ENCODE measurements at regions not wholly inside any gene's neighbourhood (a gene's known extent, or its start where the extent isn't known, plus 50 kb on each side); places are given as distances from the start of the nearest gene placed in this dataset.

DNA sequence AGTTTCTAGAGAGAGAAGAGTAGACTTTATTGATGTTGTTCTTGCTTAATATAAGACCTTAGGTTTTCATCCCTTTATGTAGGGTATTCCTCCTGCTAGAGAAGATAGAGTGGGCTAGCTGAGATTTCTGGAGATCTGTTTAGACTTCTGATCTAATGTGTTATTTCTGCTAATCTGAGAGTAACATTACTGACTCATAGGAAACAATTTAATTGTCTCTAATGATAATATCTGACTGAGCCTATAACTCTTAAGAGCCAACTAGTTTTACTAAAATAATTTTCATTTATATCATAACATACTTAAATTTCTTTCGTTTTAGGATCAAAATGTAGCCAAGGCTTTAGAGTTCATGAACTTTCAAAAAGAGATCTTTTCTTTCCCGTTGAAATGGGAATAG lies 618.7 kb upstream of the ZEB2 start:
- no peak for DNase-seq (ENCODE audit: low spot score)

DNA sequence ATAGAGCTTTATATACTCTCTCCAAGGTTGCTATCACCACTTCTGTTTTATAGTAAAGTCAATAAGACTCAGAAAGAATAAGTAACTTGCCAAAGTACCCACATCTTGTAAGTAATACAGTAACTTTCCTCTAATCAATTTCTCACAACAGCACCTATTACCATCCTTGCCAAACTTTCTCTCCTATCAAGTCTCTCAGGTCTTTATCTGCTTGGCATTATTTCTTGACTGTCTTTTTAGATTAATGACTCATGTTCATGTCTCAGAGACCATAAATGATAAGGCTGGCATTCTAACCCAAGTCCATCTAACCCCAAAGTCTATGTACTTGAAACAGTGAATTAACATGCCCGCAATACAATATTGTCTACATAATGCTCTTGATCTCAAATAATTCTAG lies 618.0 kb upstream of the ZEB2 start:
- DNase-seq (ENCODE audit: low spot score): no peak

DNA sequence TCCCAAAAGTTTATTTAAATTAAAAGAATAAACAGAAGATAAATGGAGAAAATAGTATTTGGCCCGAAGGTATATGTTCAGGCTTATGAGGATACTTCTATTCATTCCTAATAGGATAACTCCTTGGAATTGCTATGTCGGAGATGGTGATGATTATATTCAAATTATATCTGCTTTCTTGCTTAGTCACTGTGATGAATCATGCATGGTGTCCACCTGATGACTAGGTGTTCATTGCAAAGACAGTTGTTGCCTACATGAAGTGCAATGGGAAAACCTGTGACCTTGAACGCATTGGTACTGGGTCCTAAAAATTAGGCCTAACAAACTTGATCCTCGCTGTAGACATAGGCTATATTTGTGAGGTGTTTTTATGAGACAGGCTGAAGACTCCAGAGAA lies 617.3 kb upstream of the ZEB2 start:
- DNase-seq (ENCODE audit: low spot score): peak; percentile 1

DNA sequence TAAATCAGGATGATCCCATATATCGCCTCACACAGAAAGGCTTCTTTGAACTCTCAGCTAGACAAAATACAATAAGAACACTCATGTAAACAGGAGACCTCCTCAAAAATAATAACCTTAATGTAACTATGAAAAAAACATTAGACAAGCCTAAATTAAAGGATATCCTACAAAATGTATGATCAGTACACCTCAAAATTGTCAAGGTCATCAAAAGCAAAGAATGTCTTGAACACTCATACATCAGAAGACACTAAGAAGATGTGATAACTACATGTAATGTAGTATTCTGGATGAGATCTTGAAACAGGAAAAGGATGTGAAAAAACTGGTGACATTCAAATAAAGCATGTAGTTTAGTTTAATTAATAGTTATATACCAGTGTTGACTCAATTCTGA lies 616.8 kb upstream of the ZEB2 start:
- no peak for DNase-seq (ENCODE audit: low spot score)

DNA sequence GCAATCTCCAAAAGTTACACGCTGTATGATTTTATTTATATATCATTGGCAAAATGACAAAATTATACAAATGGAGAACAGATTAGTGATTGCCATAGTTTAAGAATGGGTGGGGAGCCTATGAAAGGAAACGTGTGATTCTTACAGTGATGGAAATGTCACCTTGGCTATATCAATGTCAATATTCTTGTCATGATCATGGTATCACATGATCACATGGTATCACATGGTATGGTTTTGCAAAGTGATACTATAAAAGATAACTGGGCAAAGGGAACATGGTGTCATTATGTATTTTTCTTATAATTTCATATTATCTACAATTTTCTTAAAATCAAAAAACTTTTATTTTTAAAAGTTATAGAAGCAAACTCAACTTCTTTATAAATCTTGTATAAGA lies 606.2 kb upstream of the ZEB2 start:
- no peak for DNase-seq (ENCODE audit: low spot score)

DNA sequence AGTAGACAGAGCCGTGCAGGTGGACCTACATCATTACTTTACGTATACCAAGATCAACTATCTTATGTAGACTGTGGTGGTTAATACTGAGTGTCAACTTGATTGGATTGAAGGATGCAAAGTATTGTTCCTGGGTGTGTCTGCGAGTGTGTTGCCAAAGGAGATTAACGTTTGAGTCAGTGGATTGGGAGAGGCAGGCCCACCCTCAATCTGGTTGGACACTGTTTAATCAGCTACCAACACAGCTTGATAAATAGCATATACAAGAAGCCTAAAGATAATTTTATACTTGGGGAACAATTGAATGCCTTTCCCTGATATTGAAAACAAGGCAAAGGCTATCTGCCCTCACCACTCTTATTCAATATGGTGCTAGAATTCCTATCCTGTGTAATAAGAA lies 604.2 kb upstream of the ZEB2 start:
- DNase-seq (ENCODE audit: low spot score): no peak

DNA sequence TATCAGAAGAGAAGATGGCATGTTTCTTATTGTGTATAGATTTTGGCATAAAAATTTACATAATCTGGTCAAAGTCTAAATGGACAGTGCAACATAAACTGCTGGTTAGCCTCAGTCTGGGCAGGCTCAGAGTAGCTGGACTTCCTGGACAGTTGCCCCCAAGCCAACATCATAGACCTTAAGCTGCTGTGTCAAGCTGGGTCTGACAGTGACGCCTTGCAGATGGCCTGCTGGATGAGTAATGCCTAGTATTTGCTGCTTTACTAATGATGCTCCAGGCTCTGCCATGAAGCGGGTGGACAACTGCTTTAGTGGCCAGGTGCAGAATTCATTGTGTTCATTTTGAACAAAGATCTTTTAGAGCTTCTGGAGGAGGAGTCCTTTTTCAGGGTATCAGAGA lies 603.7 kb upstream of the ZEB2 start:
- DNase-seq (ENCODE audit: low spot score): no peak

DNA sequence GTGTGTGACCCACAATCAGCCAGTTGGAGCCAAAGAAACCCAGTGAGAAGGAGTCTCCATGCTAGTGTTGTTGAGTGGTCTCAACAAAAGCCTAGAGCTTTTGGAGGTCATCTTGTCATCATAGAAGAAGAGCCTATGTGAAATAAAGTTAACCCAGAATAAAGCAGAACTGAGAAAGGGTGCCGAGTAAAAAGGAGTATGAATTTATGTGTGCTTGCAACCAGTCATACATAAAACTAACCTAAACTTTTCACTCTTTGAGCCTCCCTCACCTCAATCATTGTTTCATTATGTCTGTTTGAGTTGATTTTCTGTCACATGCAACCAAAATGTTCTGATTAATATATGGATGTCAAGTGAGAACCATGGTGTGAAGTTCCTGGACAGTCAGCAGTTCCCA lies 599.3 kb upstream of the ZEB2 start:
- no peak for DNase-seq (ENCODE audit: low spot score)

DNA sequence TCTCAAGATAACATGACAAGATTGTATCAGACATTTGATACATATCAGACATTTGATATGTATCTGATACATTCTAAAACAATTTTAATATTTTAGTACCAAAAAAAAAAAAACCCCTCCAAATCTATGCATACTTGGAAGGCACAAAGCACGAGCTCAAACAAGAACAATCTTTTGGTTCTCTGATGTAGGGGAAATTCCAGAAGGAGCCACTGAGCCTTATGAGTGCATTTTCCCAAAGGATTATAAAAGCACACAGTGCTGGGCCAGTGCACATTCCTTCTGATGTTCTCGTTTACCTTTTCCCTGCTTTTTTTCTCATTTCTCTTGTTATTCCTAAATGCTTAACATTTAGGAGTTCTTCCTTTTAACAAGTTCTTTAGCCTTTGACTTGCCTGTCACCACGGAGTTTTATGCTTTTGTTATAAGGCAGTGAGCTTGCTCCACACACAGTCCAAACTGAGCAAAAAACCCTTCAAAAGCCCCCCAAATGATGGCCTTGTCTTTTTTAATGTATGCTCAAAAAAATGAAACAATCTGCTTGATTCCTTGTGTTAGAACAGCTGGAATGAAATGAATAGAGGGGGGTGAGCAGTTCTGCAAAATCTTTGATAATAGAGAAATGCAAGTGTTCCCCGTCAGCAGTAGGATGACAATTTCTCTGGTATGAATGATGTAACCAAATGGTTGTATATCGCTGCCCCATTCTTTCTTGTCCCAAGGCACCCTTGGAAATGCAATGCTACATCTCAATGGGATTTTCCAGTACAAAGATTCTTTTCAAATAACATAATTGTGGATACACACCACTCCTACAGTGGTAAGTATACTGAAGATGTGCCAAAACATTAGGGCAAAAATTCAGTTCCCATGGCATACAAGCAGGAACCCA lies 597.2 kb upstream of the ZEB2 start:
- no peak for DNase-seq (ENCODE audit: low spot score)

DNA sequence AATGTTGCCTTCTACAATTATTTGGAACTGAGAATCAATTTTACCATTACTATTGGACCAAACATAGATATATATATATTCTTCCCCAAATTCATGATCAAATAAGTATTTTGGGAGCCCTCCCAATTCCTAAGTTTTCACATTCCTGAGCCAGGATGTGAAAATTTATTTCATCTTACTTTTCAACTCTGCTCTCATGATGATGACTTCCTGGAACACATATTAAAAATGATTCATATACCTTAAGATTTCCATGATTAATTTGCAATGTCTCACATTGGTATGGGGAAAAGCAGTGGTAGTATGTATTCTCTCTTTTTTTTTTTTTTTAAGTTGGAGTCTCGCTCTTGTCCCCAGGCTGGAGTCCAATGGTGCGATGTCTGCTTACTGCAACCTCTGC lies 596.1 kb upstream of the ZEB2 start:
- no peak for DNase-seq (ENCODE audit: low spot score)

DNA sequence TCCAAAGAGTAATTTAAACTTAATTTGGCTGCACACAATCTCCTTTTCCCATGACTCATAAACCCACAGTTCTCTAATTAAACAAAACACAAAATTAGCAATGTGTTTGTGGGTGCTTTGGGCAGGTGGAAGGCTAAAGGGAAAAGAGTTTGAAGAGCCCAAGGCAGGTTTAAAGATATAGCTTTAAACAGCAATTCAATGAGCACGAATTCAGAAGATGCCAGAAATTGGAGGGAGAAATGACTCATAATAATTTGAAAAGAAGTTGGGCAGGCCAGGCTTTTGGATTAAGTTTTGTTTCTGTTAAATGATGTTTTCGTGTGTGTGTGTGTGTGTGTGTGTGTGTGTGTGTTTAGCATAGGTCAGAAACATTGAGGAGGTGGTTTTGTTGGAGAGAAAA lies 594.8 kb upstream of the ZEB2 start:
- no peak for DNase-seq (ENCODE audit: low spot score)

DNA sequence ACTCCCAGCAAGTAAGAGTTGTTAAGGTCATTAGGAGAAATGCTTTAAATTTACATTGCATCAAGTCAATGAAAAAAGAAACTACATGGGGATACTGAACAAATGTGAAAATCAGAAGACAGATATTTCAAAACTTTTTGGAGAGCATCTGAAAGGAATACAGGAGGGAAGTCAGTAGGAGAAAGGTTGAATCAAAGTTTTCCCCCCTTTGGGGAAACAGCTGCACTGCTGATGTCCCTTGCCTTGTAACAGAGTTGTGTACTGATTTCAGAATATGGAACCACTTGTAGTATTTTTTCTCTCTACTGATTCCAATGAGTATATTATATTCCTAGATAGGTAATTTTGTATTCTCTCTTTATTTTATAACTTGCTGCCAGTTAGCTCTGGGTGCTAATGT lies 592.5 kb upstream of the ZEB2 start:
- no peak for DNase-seq (ENCODE audit: low spot score)

DNA sequence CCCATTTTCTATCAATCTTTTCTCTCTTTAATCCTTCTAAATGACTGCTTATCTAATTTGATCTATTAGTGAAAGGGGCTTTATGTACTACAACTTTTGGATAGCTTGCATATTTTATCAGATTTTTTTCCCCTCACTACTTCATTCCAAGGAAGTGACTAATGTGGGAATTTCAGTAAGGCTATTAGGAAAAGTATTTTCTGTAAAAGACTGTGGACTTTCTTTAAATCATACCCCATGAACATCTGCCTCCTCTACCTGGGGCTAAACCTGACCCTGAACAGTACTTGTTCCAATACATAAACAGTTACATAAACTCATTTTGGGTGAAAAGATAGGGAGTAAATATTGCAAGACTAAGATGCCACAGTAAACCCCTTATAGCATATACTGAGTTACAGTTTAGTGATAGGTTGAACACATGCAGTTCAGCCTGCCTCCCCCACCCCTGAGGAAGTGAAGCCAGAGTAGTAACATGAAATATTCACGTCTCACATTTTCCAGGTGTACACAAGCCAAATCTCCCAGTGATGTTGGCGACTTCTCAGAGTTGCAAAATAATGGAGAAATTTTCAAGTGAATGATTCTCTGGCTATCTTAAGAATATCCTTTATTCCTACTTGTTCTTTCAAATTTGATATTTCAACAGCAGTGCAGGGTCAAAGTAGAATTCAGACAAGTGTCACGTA lies 590.9 kb upstream of the ZEB2 start:
- DNase-seq (ENCODE audit: low spot score): no peak

DNA sequence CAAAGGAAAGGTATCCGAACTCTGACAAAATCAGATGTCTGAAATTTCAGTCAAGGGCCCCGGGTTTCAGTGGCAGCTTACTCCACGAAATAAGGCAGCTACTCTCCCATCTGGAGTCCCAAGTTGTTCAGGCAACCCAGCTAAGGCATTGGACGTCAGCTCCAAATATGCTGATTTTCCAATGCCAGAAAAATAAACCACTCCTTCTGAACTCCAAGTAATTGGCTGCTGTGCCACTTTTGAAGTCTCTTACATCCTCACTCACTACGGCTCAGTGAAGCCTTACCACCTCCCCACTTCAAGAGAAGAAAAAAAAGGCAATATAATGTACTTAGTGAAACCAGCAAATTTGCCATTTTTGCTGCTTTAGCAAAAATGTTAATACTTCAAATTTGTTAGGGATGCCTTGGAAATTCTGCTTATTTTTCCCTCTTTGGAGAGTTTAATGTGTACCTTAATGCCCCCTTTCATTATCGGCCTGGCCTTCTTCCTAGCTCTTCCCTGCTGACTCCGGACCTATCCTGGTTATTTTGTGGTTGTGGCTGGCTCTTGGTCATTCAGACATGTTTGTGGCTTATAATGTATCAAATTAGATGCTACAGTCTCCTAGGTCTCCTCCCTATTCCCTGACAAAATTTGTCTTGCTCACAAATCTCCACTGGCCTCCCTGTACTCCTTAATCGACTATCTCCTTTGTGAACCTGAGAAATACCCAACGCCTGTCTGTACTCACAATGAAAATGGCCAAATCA lies 589.2 kb upstream of the ZEB2 start:
- no peak for DNase-seq (ENCODE audit: low spot score)

DNA sequence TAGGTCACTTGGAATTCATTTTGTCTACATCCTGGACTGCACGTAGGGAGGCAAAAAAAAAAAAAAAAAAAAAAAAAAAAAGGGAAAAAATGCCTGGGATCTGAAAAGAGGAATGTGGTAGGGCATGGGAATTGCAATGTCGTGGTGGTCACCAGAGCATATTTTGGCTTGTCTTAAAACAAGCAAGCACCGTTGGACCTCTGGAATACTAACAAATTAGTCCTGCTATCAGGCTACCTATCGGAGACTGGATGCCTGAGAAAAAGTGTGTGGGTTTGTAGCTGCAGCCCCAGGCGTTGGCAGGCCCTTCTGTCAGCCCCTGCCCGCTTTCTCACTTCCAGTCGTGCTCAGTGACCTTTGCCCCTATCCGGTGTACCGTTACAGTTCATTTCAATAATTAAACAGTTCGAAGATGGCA lies 588.5 kb upstream of the ZEB2 start:
- no peak for DNase-seq (ENCODE audit: low spot score)

DNA sequence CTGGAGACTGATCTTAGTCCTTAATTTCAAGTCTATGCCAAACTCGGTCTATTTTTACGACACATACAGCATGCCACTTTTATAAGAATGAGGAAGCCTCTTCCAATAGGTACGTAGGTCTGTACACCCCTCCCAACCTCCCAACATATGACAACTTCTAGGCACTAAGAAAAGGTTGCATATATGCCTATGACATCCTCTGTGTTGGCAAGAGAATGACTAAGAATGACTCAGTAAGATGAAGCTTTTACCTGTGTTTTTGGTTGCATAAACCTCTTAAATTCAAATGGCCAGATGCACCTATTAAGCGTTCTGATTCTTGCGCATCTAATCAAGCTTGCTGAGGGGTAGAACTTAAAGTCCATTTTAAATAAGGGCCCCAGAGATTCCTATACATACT lies 586.4 kb upstream of the ZEB2 start:
- DNase-seq (ENCODE audit: low spot score): no peak

DNA sequence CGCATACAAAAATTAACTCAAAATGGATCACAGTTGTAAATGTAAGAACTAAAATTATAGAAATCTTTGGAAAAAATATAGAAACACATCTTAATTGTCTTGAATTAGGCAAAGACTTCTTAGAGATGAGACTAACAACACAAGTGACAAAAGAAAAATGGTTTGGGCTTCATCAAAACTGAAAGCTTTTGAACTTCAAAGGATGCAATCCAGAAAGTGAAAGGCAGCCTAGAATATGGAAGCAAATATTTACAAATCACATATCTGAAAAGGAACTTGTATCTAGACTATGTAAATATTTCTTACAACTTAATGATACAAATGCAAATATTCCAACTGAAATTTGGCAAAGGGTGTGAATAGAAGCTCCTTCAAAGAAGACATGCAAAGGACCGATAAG lies 582.8 kb upstream of the ZEB2 start:
- DNase-seq (ENCODE audit: low spot score): no peak

DNA sequence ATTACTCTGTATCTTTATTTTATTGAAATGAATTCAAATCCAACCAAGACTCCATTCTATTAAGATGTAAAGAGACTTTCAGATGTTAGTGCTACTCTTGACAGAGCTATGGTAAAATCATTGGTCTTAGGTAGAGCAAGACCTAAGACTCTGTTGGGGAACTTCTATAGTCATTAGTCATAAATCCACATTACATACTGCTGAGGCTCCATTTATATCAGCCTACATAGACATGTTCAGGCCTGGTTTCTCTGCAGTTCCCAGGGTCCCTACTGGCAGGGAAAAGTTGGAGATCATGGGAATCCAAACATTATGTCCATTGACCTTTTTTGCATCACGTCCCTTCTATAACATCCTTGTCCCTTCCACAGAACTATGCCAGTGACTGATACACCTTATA lies 580.4 kb upstream of the ZEB2 start:
- DNase-seq (ENCODE audit: low spot score): no peak

DNA sequence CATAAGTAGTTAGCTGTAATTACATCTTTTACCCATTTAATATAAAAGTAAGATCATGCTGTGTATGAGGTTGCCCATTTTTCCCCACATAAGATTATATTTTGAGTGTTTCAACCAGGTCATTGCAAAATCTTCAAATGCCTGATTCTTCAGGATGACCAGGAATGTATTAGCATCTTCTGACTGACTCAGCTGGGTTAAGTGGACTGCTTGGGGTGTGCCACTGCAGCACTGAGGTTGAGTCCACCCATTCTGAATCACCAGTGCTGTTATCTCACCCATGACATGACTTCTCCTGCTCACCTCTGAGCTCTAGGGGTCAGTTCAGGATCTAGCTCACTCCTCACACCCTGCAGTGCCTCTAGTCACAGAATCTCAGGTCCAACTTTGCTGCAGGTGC lies 576.7 kb upstream of the ZEB2 start:
- DNase-seq (ENCODE audit: low spot score): no peak

DNA sequence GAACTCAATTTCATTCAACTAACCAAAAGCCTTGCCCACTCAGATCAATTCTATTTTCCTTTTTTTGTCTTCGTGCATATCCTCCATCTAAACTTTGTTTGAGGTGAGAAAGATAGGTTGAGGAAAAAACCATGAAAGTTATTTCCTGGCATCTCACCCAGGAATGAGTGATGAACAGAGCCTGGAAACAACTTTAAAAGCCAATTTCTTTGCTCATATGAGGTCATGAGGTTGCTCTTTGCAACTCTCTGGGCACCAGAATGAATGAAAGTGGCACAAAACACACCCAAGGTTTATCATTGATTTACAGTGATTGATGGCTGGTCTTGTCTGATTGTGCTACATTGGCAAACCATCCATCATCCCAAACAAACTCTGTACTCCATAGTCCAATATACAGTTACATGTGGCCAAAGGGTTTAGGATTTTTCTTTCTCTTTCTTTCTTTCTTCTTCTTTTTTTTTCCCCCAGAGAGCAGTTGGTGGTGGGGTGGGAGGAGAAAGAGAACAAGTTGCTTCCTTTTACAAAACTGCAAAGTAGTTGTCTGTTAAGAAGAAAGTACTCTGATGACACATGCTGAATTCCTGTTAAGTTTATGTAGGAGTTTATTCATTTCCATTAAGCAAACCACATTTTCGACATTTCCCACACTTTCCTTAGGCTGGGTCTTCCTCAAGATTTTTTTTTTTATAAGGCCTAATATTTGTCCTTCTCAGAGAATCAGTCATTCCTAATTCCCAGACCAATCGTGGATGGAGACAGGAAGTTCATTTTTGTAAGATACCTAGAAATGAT lies 575.9 kb upstream of the ZEB2 start:
- DNase-seq (ENCODE audit: low spot score): no peak

DNA sequence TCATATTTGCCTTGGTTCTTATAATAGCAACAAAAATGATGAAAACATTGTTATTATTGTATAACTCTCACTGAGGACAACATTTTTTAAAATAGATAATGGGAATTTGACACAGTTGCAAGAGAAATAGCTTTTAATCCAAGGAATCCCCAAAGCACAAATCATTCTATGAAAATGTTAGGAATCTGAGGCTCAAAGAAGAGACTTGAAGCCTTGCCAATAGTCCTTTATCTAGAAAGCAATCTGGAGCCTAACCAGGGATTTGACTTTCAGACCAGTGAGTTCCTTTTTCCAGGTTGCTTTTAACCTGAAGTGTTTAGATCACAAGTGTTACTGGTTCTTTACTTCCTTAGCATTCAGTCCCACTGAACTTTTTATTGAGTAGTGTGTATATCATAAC lies 574.5 kb upstream of the ZEB2 start:
- DNase-seq (ENCODE audit: low spot score): no peak

DNA sequence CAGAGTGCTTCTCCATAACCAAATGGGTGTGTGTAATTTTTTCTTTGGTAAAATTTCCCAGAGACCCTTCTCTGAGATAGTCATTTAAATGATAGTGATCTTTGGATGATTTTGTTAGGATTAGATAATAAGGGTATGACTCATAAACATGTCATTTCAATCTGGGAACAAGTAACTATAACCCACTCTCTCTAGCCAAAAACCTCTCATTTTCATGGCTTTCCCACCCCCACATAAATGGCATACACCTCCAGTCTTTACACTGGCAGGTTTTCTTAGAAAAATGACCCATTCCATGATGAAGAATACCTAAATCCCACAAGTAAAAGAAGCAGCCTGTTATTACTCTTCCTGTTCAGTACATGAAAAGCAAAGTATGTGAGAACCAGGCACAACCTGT lies 572.0 kb upstream of the ZEB2 start:
- DNase-seq (ENCODE audit: low spot score): no peak
